CD4-positive, alpha-beta T cell (primary cell): ENCODE measurements at regions not wholly inside any gene's neighbourhood (a gene's known extent, or its start where the extent isn't known, plus 50 kb on each side); places are given as distances from the start of the nearest gene placed in this dataset.

Experiments used
- ATAC-seq: fragments of 200-7000 bp; cut with Tn5 transposase; one replicate; pipeline ENCODE4 v1.10.0; 2022; ENCODE audit warnings: mild to moderate bottlenecking; ENCODE audit not compliant: poor library complexity
- CTCF ChIA-PET: fragments of 350-600 bp; sonication (Branson Sonifier 250); formaldehyde crosslinking; loops from one replicate; lab custom pipeline; 2021; ENCODE audit warnings: antibody characterized with exemption, inconsistent platforms; lab: Charles Lee
- POLR2A ChIA-PET: fragments of 350-600 bp; sonication (Branson Sonifier 250); formaldehyde crosslinking; loops from one replicate; lab custom pipeline; 2021; ENCODE audit warnings: antibody characterized with exemption, inconsistent platforms; lab: Charles Lee
- DNase-seq, 14 experiments: peaks; one replicate each; pipeline ENCODE4 v3.0.0-alpha.2; 2013 to 2020; ENCODE audit warnings: mixed read lengths in 2 of 14
- H3K27ac ChIP-seq, 2 donors: one replicate each; pipeline versions ENCODE4 v1.5.1 to v1.7.0; 2013; ENCODE audit warnings: low read length in 2 of 2, low read depth in 1 of 2, mild to moderate bottlenecking in 1 of 2
- H3K27me3 ChIP-seq, 2 experiments: 1 replicate in 1 of 2; 2 replicates in 1 of 2; pipeline versions ENCODE4 v1.6.1 to v1.7.0; 2013; ENCODE audit warnings: low read length in 2 of 2, control low read depth in 1 of 2, mild to moderate bottlenecking in 1 of 2, moderate library complexity in 1 of 2; ENCODE audit not compliant: insufficient read depth in 2 of 2, control insufficient read depth in 1 of 2
- H3K36me3 ChIP-seq: one replicate; pipeline ENCODE4 v1.6.1; 2013; ENCODE audit warnings: low read length, control low read depth; ENCODE audit not compliant: insufficient read depth
- H3K4me1 ChIP-seq: one replicate; pipeline ENCODE4 v1.6.1; 2013; ENCODE audit warnings: low read length, control low read depth; ENCODE audit not compliant: insufficient read depth
- H3K4me3 ChIP-seq: one replicate; pipeline ENCODE4 v1.5.1; 2013; ENCODE audit warnings: mild to moderate bottlenecking, low read length, moderate library complexity
- H3K9me3 ChIP-seq, 2 experiments: 1 replicate in 1 of 2; 2 replicates in 1 of 2; pipeline versions ENCODE4 v1.6.1 to v1.7.0; 2013; ENCODE audit warnings: low read length in 2 of 2, mild to moderate bottlenecking in 2 of 2, control low read depth in 1 of 2, moderate library complexity in 1 of 2; ENCODE audit not compliant: control insufficient read depth in 1 of 2, insufficient read depth in 1 of 2
- H3K27ac Mint-ChIP-seq: one replicate; pipeline ENCODE4 v1.8.0; 2020; ENCODE audit warnings: mixed read lengths
- H3K27me3 Mint-ChIP-seq: one replicate; pipeline ENCODE4 v1.8.0; 2021; ENCODE audit warnings: mixed read lengths
- H3K36me3 Mint-ChIP-seq: one replicate; pipeline ENCODE4 v1.8.0; 2021; ENCODE audit warnings: low read depth, mixed read lengths
- H3K4me1 Mint-ChIP-seq: one replicate; pipeline ENCODE4 v1.8.0; 2021; ENCODE audit warnings: low read depth, mixed read lengths
- H3K4me3 Mint-ChIP-seq: one replicate; pipeline ENCODE4 v1.8.0; 2020; ENCODE audit warnings: mild to moderate bottlenecking, mixed read lengths
- H3K9me3 Mint-ChIP-seq: one replicate; pipeline ENCODE4 v1.8.0; 2020; ENCODE audit warnings: mixed read lengths
- intact Hi-C, 2 experiments: fragments of 100-400 bp; cut with DNase I in 1 of 2; cut with micrococcal nuclease in 1 of 2; formaldehyde crosslinking; loops; one replicate each; pipeline versions ENCODE4 v1.15.1 to v1.9.0; 2023 to 2025; cut with DNase I, micrococcal nuclease
- TF ChIP-seq, protein P1 (sequence below): fragments of 200-600 bp; IDR thresholded peaks from one replicate; pipeline ENCODE4 v1.8.0; 2022; ENCODE audit warnings: antibody characterized with exemption, mild to moderate bottlenecking

DNA sequence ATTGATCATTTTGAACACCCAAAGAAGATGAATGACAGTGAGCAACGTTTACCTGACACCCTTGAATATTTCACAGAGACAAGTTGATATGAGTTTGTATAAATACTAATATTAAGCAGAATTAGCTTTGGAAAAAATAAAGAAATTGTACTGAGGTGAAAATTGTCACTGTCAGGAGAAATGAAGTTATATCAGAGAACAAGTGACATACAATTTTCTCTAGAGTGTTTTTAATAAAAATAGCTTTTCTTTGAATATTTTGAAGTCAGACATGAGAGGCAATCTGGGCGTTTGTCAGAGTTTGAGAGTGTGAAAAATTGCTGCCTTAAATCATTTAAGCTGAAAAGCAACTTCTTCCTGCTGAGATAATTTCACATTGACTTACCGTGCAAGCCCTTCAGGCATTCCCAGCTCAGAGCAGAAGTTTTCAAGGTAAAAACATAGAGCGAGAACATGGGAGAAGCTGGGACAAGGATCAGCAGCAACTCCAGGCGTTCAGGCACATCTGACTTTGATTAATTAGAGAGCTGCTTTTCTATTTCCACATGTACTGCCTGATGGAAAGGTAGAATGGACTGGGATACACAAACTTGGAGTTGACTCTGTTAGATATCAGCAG lies 535.9 kb downstream of the TFEC start:
- Histone ChIP-seq H3K36me3 (no peaks in the 10 kb centered on the region), H3K9me3 (no peaks in the 10 kb centered on the region), H3K27ac (no peak overlapping the region), H3K4me3 (no peak overlapping the region), H3K4me1 (no peaks in the 10 kb centered on the region), H3K27me3 (peaks cover 0 to 5% of the 10 kb centered on the region in 2 experiments)
- intact Hi-C loops: no loop called here
- no peaks in the 10 kb centered on the region for H3K4me1 Mint-ChIP-seq
- no peak overlapping the region for H3K27ac Mint-ChIP-seq
- no peaks in the 10 kb centered on the region for H3K9me3 Mint-ChIP-seq
- CTCF ChIA-PET: interaction anchor here (0.9 kb wide), 1 partner anchor 11 kb away, joined by 3 read pairs; no protein-coding TSS in a partner anchor
- POLR2A ChIA-PET: no interaction called here
- H3K36me3 Mint-ChIP-seq: no peaks in the 10 kb centered on the region
- H3K27me3 Mint-ChIP-seq: peaks cover 21% of the 10 kb centered on the region
- DNase-seq (no peak), ATAC-seq (no peak)
- no peak overlapping the region for H3K4me3 Mint-ChIP-seq
- TF ChIP-seq, protein P1, sequence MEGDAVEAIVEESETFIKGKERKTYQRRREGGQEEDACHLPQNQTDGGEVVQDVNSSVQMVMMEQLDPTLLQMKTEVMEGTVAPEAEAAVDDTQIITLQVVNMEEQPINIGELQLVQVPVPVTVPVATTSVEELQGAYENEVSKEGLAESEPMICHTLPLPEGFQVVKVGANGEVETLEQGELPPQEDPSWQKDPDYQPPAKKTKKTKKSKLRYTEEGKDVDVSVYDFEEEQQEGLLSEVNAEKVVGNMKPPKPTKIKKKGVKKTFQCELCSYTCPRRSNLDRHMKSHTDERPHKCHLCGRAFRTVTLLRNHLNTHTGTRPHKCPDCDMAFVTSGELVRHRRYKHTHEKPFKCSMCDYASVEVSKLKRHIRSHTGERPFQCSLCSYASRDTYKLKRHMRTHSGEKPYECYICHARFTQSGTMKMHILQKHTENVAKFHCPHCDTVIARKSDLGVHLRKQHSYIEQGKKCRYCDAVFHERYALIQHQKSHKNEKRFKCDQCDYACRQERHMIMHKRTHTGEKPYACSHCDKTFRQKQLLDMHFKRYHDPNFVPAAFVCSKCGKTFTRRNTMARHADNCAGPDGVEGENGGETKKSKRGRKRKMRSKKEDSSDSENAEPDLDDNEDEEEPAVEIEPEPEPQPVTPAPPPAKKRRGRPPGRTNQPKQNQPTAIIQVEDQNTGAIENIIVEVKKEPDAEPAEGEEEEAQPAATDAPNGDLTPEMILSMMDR: no peak

DNA sequence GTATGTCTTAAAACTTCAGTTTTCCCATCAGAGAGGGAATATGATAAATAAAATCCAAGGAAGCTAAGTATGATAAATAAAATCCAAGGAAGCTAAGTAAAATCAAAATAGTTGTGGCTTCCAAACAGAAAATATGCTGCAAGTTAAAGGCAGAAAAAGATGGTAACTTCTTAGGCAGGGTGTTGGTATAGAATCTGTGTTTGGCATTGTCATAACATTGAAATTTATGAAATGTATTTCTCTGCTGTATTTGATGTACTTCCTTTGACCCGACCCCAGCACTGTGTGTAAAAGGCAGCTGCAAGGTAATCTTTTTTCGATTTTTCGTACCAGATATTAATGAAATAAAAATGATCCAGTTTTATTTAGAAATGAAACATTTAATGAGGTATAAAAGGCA lies 537.2 kb downstream of the TFEC start:
- Histone ChIP-seq H3K27me3 (peaks cover 0 to 5% of the 10 kb centered on the region in 2 experiments), H3K27ac (no peak overlapping the region), H3K4me3 (no peak overlapping the region), H3K36me3 (no peaks in the 10 kb centered on the region), H3K4me1 (no peaks in the 10 kb centered on the region), H3K9me3 (no peaks in the 10 kb centered on the region)
- CTCF ChIA-PET: no interaction called here
- Mint-ChIP-seq H3K27me3 (peaks cover 21% of the 10 kb centered on the region), H3K27ac (no peak overlapping the region), H3K36me3 (no peaks in the 10 kb centered on the region), H3K4me3 (no peak overlapping the region), H3K4me1 (no peaks in the 10 kb centered on the region), H3K9me3 (no peaks in the 10 kb centered on the region)
- ATAC-seq (no peak), DNase-seq (no peak)
- TF ChIP-seq, protein P1: no peak
- POLR2A ChIA-PET: no interaction called here
- intact Hi-C loops: no loop called here

DNA sequence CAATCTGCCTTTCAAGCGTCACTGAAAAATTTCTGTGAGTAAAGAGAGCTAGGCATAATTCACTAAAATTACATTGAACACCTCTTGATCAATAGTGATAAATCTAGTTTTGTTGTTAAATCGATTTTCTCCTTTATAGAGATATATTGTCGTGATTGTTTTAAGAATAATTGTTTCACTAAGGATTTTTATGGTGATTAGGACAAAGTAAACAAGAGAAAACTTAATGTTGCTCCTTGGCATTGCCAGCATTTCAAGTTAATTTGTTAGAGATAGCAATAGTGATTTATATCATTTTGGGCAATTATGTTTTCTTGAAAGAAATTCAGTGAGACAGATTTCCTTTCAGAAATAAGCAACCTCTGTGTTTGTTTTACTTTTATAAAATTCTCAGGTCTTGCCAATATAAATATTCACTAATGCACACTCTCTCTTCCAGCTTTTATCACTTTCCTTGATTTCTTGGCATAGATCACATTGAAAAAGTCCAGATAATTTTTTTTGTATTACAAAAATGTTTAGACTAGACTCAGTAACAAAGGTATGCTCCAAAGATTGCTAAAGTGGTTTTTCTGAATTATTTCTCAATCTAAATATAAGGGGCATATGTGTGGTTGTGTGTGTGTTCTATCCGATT lies 538.7 kb downstream of the TFEC start:
- intact Hi-C loops: no loop called here
- Mint-ChIP-seq H3K27ac (no peak overlapping the region), H3K4me1 (no peaks in the 10 kb centered on the region), H3K27me3 (peaks cover 12% of the 10 kb centered on the region), H3K36me3 (no peaks in the 10 kb centered on the region), H3K9me3 (no peaks in the 10 kb centered on the region), H3K4me3 (no peak overlapping the region)
- ATAC-seq: no peak
- no peaks in the 10 kb centered on the region for H3K9me3 ChIP-seq
- H3K36me3 ChIP-seq: no peaks in the 10 kb centered on the region
- POLR2A ChIA-PET: no interaction called here
- CTCF ChIA-PET: no interaction called here
- TF ChIP-seq, protein P1: no peak
- DNase-seq: no peak
- H3K27ac ChIP-seq: no peak overlapping the region
- no peak overlapping the region for H3K4me3 ChIP-seq
- no peaks in the 10 kb centered on the region for H3K4me1 ChIP-seq
- H3K27me3 ChIP-seq: peaks cover 0 to 9% of the 10 kb centered on the region in 2 experiments
